IPS-15b (cell line): ENCODE measurements at regions not wholly inside any gene's neighbourhood (a gene's known extent, or its start where the extent isn't known, plus 50 kb on each side); places are given as distances from the start of the nearest gene placed in this dataset.

ENCODE experiments used
- H3K27me3 ChIP-seq: one replicate; pipeline ENCODE4 v1.6.1; 2013; ENCODE audit warnings: low read length; ENCODE audit not compliant: control insufficient read depth, insufficient read depth
- H3K36me3 ChIP-seq: one replicate; pipeline ENCODE4 v1.6.1; 2013; ENCODE audit warnings: low read length; ENCODE audit not compliant: control insufficient read depth, insufficient read depth
- H3K4me1 ChIP-seq: one replicate; pipeline ENCODE4 v1.6.1; 2013; ENCODE audit warnings: mild to moderate bottlenecking, low read length; ENCODE audit not compliant: control insufficient read depth, insufficient read depth
- H3K4me3 ChIP-seq: one replicate; pipeline ENCODE4 v1.5.1; 2013; ENCODE audit warnings: low read depth, low read length
- H3K9ac ChIP-seq: one replicate; pipeline ENCODE4 v1.6.1; 2013; ENCODE audit warnings: low read depth, mild to moderate bottlenecking, low read length
- H3K9me3 ChIP-seq: one replicate; pipeline ENCODE4 v1.6.1; 2013; ENCODE audit warnings: mild to moderate bottlenecking, low read length; ENCODE audit not compliant: control insufficient read depth, insufficient read depth

DNA sequence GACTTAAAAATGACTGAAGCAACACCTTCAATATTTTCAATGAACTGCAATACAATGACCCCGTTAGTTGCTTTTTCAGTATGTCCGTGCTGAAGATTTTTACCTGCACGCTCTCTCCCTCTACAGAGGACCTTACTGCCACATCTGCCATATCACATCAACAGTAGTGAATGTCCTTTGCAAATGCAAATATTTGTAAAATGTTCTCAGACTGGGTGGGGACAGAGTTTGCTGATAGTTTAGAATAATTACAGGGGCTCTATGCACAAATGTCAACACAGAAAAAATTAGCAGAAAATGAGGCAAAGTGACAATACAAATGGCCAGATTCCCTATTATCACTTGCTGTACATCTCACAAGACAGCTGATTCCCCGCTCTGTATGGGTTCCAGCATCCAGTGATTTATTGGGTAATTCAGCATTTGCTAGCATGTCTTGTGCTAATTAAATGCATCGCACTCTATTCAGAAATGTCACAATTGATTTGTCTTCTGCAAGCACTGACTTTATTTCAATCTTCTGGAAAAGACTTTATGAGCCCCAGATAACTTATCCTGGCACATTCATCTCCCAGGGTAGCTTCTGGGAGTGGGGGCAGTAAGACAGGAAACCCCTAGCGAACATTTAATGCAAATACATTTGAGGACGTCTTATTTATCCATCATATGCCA, 69.1 kb upstream of the PTER start:
- H3K9me3 ChIP-seq: no peaks in the 10 kb centered on the region
- H3K4me1 ChIP-seq: peaks cover 3% of the 10 kb centered on the region
- no peaks in the 10 kb centered on the region for H3K27me3 ChIP-seq
- H3K9ac ChIP-seq: no peak overlapping the region
- no peaks in the 10 kb centered on the region for H3K36me3 ChIP-seq
- H3K4me3 ChIP-seq: no peak overlapping the region

DNA sequence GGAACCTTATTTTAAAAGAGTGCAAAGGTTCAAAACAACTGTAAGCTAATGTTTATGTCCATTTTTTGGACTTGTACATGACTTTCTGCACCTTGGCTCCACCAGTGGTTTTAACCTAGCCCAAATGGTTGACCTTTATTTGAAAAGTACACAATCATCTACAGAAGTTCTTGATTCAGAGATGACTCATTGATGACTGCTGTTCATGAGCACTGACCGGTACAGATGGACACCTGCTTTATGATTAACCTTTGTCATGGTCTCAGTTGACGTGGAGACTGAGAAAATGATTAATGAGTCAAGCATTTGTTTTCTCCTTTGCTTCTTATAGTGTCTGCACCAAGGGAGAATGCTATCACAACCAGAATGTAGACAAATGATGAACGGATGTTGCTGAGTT, 55.7 kb upstream of the PTER start:
- H3K9me3 ChIP-seq: no peaks in the 10 kb centered on the region
- H3K27me3 ChIP-seq: no peaks in the 10 kb centered on the region
- no peak overlapping the region for H3K4me3 ChIP-seq
- no peak overlapping the region for H3K9ac ChIP-seq
- H3K4me1 ChIP-seq: peaks cover 3% of the 10 kb centered on the region
- no peaks in the 10 kb centered on the region for H3K36me3 ChIP-seq

DNA sequence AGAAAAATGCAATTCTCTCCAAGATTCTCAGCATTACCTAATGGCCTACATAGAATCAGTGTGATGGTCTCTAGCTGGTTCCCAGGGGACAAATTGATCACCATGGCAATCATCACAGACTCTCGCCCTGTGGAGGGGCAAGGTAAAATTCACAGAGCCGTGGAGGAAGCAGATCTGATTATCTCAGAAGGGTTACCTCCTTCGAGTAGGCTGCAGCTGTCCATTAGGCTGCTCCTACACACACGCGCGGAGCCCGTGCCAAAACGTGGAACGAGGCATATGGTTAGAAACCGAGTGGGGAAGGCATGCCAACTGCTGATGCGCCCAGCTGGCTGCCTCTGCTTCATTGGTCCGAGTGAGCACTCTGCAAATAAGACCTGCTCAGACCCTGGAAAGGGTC, 52.8 kb upstream of the PTER start:
- Histone ChIP-seq H3K36me3 (no peaks in the 10 kb centered on the region), H3K4me3 (no peak overlapping the region), H3K4me1 (peaks cover 5% of the 10 kb centered on the region), H3K27me3 (no peaks in the 10 kb centered on the region), H3K9ac (no peak overlapping the region), H3K9me3 (no peaks in the 10 kb centered on the region)

DNA sequence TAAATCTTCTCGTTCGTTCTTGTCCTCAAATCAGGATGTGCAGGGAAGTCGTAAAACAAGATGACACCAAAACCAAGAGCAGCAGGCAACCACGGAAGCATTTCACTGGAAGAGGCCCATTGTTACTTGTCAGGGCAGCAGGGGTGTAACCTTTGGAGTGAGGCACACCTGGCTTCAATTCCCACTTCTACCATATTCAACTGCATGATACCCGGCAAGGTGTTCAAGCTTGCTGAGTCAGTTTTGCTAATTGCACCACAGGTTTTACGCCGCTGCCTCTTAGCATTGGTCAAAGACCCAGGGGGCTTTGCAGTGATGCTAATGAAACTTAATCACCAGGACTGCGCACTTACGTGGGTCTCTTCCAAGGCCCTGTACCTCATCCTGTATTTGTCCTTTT, 50.0 kb upstream of the PTER start:
- no peak overlapping the region for H3K9ac ChIP-seq
- H3K4me3 ChIP-seq: no peak overlapping the region

More for the DNA sequence above, 50.0 kb upstream of the PTER start:
- H3K36me3 ChIP-seq: no peaks in the 10 kb centered on the region
- H3K9me3 ChIP-seq: no peaks in the 10 kb centered on the region
- H3K4me1 ChIP-seq: peaks cover 5% of the 10 kb centered on the region
- H3K27me3 ChIP-seq: no peaks in the 10 kb centered on the region
